ENCODE measurements at regions not wholly inside any gene's neighbourhood (a gene's known extent, or its start where the extent isn't known, plus 50 kb on each side); places are given as distances from the start of the nearest gene placed in this dataset.

GRCh38 chr14:84965279-84965678 is 564.7 kb upstream of the FLRT2 start:
- TF ChIP-seq MYC (IDR thresholded peaks at IDR 0.05; ENCODE audit: borderline replicate concordance, low read length), result no peak
- no peak for TF ChIP-seq NFE2L2 (conservative IDR thresholded peaks at IDR 0.05; ENCODE audit: low read length)
- no peak for TF ChIP-seq SMC3 (IDR thresholded peaks at IDR 0.05)
- no peak for TF ChIP-seq CTCF (IDR thresholded peaks at IDR 0.05)
- no peak for TF ChIP-seq TP53 (CRISPR knock-in tag; IDR thresholded peaks at IDR 0.05)
- no peak for TF ChIP-seq PBX3 (IDR thresholded peaks at IDR 0.05)
- TF ChIP-seq PHF8 (IDR thresholded peaks at IDR 0.05; ENCODE audit: borderline replicate concordance, low read depth), result no peak
- TF ChIP-seq MAX (IDR thresholded peaks at IDR 0.05), result no peak
- TF ChIP-seq JUN (IDR thresholded peaks at IDR 0.05), result no peak
- no peak for TF ChIP-seq CEBPB (IDR thresholded peaks at IDR 0.05)
